ENCODE measurements at regions not wholly inside any gene's neighbourhood (a gene's known extent, or its start where the extent isn't known, plus 50 kb on each side); places are given as distances from the start of the nearest gene placed in this dataset.

- in situ Hi-C loops (cut with MboI; ENCODE audit: low pct_unique_long_range_greater_than_20kb, low sequenced_read_pairs): no loop called here
- DNase-seq: no peak
Measured at GRCh38 chr12:23462546-23462945, 486.9 kb downstream of the SOX5 start.

DNA sequence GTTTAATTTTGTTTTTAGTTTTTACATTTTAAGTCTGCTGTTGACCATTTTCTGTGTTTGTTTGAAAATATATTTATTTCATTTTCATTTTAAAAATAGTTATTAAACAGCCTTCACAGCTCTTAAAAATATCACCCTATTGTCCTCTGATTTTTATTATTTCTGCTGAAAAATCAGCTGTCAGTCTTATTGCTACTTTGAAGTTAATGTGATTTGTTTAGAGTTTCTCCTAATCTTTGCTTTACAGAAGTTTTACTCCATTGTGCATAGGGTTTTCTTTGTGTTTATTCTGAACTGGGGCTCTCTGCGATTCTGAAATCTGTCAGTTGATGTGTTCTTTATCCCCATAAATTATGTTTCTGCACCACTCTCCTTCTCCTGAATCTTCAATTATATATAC is 486.3 kb downstream of the SOX5 start:
- in situ Hi-C loops (cut with MboI; ENCODE audit: low pct_unique_long_range_greater_than_20kb, low sequenced_read_pairs): no loop called here
- DNase-seq: no peak

DNA sequence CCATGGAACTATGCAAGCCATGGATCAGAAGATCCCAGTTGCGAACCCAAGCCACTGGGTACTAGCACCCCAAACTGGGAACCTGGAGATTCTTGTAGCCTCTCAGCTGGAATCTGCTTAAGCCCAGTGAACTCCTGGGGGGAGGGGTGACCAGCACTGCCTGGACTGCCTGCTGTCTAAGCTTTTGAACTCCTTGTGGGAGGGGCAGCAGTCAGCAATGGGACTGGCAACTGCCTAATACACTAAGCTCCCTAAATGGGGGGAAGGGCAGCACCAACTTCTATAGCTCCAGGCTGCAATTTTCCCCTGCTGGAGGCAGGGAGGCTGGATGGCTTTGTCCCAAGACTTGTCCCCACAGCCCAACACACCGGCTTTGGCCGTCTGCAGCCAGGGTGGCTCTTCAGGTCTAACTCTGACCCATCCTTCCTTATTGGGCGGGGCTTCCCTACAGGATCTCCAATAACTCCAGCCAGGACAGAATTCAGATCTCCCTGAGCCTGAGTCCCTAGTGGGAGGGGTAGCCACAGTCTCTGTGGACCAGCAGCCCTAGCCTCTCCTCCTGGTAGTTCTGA is 485.1 kb downstream of the SOX5 start:
- in situ Hi-C loops (cut with MboI; ENCODE audit: low pct_unique_long_range_greater_than_20kb, low sequenced_read_pairs): no loop called here
- no peak for DNase-seq

DNA sequence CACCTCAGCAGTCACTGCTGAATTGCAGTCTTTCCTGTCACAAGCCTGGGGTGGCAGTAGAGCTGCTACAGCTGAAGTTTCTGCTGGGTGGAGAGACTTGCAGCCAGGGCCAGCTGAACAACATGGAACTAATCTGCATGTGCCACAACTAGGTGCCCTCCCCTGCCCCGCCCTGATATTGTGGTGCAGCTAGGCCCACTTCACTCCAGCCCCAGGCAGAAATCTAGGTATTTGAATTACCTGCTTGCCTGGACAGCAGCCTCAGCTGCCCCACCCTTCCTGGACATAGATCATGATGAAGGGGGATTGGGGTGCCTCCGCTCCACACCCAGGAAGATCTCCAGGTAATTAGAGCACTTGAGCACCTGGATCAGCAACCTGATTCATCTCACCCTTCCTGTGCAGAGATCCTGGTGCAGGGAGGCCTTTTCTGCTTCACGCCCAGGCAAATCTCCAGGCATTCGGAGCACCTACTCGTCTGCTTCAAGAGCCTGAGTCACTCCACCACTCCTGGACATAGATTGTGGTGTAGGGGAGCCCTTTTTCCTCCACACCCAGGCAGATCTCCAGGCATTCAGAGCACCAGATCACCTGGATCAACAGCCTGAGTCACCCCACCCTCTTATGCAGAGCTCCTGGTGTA is 477.0 kb downstream of the SOX5 start:
- DNase-seq: no peak
- in situ Hi-C loops (cut with MboI; ENCODE audit: low pct_unique_long_range_greater_than_20kb, low sequenced_read_pairs): no loop called here

- in situ Hi-C loops (cut with MboI; ENCODE audit: low pct_unique_long_range_greater_than_20kb, low sequenced_read_pairs): no loop called here
- DNase-seq: no peak
Measured at GRCh38 chr12:23473071-23473470, 476.4 kb downstream of the SOX5 start.

GRCh38 chr12:23474438-23474976 is 475.0 kb downstream of the SOX5 start:
- in situ Hi-C loops (cut with MboI; ENCODE audit: low pct_unique_long_range_greater_than_20kb, low sequenced_read_pairs): no loop called here
- DNase-seq: no peak

Measured in KBM-7 (cell line).